ENCODE measurements at regions not wholly inside any gene's neighbourhood (a gene's known extent, or its start where the extent isn't known, plus 50 kb on each side); places are given as distances from the start of the nearest gene placed in this dataset.
A peak's percentile ranks its signal among the peaks of the same experiment; 100 is the strongest.

DNA sequence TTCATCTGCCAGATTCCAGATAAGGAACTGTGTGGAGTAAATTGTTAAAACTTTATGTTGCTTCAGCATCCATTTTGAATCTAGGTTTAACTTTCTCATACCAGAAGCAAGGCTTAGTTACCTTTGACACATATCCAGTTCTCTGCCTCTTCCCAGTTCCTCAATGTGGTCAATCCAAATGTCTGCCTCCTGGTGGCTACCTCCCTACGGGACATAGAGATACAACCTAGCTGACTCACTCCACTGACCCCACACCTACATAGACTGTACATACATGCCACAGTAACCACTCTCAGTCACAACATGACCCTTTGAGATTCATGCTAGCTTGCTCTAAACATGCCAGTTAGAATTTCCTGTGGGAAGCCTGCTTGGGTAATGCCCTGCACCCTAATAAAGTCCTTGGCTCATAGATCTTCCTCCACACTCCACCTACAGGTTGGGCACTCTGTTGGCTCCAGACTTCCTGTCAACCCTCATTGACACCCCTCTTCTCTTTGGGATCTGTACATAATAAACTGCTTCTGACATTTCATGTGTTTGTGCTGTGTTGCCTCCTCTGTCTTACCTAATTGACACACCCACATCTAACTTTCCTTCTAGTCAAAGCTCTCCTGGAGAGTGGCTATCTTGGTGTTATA is 278.1 kb downstream of the HTR7 start:
- H3K4me3 ChIP-seq (ENCODE audit: low read length), result no peak overlapping the region
- H3K27me3 ChIP-seq (replicated peaks; ENCODE audit: control insufficient read depth, insufficient read depth, low read length), result no peaks in the 10 kb centered on the region
- no peaks in the 10 kb centered on the region for H3K36me3 ChIP-seq (ENCODE audit: control insufficient read depth, insufficient read depth, low read length, severe bottlenecking)
- H3K9ac ChIP-seq (ENCODE audit: low read length), result no peak overlapping the region
- H3K9me3 ChIP-seq (ENCODE audit: control insufficient read depth, low read length), result no peaks in the 10 kb centered on the region
- no peaks in the 10 kb centered on the region for H3K4me1 ChIP-seq (ENCODE audit: control insufficient read depth, insufficient read depth, low read length)
- DNase-seq (ENCODE audit: low read depth), result peak; percentile 13

DNA sequence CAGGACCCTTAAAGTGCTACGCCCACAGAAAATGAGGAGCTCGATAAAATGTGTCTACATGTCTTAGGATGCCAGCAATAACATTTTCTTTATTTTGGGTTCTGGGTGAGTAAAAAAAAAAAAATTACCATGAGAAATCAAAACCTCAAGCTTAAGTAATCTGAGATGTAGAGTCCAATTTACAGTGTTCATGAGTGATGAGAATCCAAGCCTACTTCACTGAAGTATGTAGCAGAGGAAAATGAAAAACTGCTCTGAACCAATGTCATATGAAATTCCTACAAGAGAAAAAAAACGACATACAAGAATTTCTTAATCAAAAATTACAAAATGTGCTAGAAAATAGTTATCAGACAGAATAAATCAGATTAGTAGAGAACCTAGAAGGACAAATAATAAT is 274.4 kb downstream of the HTR7 start:
- Histone ChIP-seq H3K27me3 (replicated peaks; ENCODE audit: control insufficient read depth, insufficient read depth, low read length) (no peaks in the 10 kb centered on the region), H3K4me1 (ENCODE audit: control insufficient read depth, insufficient read depth, low read length) (no peaks in the 10 kb centered on the region), H3K9me3 (ENCODE audit: control insufficient read depth, low read length) (no peaks in the 10 kb centered on the region), H3K9ac (ENCODE audit: low read length) (no peak overlapping the region), H3K36me3 (ENCODE audit: control insufficient read depth, insufficient read depth, low read length, severe bottlenecking) (no peaks in the 10 kb centered on the region), H3K4me3 (ENCODE audit: low read length) (no peak overlapping the region)
- DNase-seq (ENCODE audit: low read depth), result no peak

DNA sequence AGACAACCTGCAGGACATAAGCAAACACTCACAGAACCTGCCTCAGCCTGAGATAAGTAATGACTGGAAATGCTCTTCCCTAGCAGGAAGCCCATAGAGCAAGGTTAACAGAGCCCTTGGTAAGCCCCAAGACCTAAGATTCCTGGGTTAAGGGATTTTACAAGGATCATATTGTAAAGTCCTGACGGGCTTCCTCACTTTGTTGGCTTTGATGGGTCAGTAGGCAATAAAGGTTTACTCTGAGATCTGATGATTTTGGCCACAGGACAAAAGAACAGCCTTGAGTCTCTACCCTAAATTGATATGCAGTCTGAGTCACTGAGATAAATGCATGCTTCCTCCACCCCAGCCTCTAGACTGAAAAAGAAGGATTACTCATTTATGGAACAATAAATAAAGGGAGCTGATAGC is 270.8 kb downstream of the HTR7 start:
- Histone ChIP-seq H3K4me3 (ENCODE audit: low read length) (no peak overlapping the region), H3K9ac (ENCODE audit: low read length) (no peak overlapping the region), H3K27me3 (replicated peaks; ENCODE audit: control insufficient read depth, insufficient read depth, low read length) (no peaks in the 10 kb centered on the region), H3K4me1 (ENCODE audit: control insufficient read depth, insufficient read depth, low read length) (no peaks in the 10 kb centered on the region), H3K9me3 (ENCODE audit: control insufficient read depth, low read length) (no peaks in the 10 kb centered on the region), H3K36me3 (ENCODE audit: control insufficient read depth, insufficient read depth, low read length, severe bottlenecking) (no peaks in the 10 kb centered on the region)
- DNase-seq (ENCODE audit: low read depth), result peak; percentile 42

DNA sequence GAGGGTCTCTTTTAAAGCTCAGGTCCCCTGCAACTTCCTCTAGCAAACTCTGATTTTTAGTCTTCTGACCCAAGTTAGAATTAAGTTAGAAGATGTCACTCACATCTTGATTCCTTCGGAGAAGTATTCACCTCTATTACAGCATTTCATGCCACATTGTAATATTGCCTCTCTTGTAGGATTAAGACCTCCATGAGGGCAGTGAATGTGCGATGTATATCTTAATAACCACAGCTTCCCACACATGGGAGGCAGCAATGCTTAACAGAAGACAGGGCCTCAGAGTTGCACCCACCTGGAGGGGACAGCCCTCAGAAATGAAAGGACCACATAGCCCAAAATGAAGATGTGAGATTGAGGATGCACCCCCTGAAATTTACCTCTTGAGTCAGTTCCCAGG is 270.3 kb downstream of the HTR7 start:
- Histone ChIP-seq H3K9me3 (ENCODE audit: control insufficient read depth, low read length) (no peaks in the 10 kb centered on the region), H3K9ac (ENCODE audit: low read length) (no peak overlapping the region), H3K4me1 (ENCODE audit: control insufficient read depth, insufficient read depth, low read length) (no peaks in the 10 kb centered on the region), H3K27me3 (replicated peaks; ENCODE audit: control insufficient read depth, insufficient read depth, low read length) (no peaks in the 10 kb centered on the region), H3K4me3 (ENCODE audit: low read length) (no peak overlapping the region), H3K36me3 (ENCODE audit: control insufficient read depth, insufficient read depth, low read length, severe bottlenecking) (no peaks in the 10 kb centered on the region)
- DNase-seq (ENCODE audit: low read depth), result no peak

DNA sequence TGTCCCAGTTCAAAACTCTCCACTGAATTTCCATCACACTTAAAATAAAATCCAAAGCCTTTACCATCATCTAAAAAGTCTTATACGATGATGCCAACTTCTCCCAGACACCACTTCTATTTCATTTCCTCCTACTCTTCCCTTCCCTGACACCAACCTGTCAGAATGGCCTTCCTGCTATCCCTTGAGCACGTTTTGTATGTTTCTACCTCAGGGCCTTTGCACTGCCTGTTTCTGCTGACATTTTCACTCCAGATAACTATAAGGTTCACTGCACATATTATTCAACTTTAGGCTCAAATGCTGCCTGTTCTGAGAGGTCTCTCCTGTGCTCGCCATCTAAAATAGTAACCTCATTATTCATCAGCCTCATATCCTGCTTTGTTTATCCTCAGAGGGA is 269.6 kb downstream of the HTR7 start:
- Histone ChIP-seq H3K4me3 (ENCODE audit: low read length) (no peak overlapping the region), H3K4me1 (ENCODE audit: control insufficient read depth, insufficient read depth, low read length) (no peaks in the 10 kb centered on the region), H3K9me3 (ENCODE audit: control insufficient read depth, low read length) (no peaks in the 10 kb centered on the region), H3K36me3 (ENCODE audit: control insufficient read depth, insufficient read depth, low read length, severe bottlenecking) (no peaks in the 10 kb centered on the region), H3K27me3 (replicated peaks; ENCODE audit: control insufficient read depth, insufficient read depth, low read length) (no peaks in the 10 kb centered on the region), H3K9ac (ENCODE audit: low read length) (no peak overlapping the region)
- no peak for DNase-seq (ENCODE audit: low read depth)

DNA sequence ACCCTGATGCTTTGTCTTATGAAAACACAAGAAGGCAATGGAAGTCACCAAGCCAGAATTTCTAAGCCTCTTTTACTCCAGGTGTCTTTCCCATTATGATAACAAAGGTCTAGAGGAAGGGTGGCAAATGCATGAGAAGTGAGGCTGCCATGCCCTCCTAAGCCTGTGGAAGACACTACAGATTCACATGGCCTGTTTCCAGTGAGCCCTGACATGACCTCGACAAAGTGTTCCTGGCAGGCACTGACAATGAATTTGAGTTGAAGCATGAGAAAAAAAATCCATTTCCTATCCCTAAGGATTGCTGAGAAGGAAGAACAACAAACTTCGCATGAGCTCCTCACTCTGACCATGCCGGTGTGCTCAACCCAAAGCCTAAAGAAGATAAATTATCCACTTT is 268.0 kb downstream of the HTR7 start:
- no peak overlapping the region for H3K9ac ChIP-seq (ENCODE audit: low read length)
- no peaks in the 10 kb centered on the region for H3K4me1 ChIP-seq (ENCODE audit: control insufficient read depth, insufficient read depth, low read length)
- no peak overlapping the region for H3K4me3 ChIP-seq (ENCODE audit: low read length)
- DNase-seq (ENCODE audit: low read depth), result no peak
- H3K36me3 ChIP-seq (ENCODE audit: control insufficient read depth, insufficient read depth, low read length, severe bottlenecking), result no peaks in the 10 kb centered on the region
- peaks cover 4% of the 10 kb centered on the region for H3K27me3 ChIP-seq (replicated peaks; ENCODE audit: control insufficient read depth, insufficient read depth, low read length)
- H3K9me3 ChIP-seq (ENCODE audit: control insufficient read depth, low read length), result no peaks in the 10 kb centered on the region

DNA sequence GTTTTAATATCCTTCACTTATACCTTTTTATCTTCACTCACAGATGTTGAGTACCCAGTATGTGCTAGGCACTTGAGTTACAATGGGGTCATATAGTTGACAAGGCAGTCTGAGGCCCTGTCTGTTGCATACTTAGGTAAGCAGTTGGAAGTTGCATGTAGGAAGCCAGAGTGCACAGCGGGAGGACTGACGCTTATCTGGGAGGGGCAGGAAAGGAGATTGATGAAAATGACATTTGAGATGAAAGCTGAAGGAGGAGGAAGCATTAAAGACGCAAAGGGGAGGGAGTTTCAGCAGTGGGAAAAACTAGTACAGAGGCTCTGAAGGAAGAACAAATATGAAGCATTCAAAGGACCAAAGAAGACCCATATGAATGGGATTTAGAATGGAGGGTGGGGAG is 266.2 kb downstream of the HTR7 start:
- DNase-seq (ENCODE audit: low read depth), result no peak
- H3K9me3 ChIP-seq (ENCODE audit: control insufficient read depth, low read length), result no peaks in the 10 kb centered on the region
- H3K36me3 ChIP-seq (ENCODE audit: control insufficient read depth, insufficient read depth, low read length, severe bottlenecking), result no peaks in the 10 kb centered on the region
- no peak overlapping the region for H3K9ac ChIP-seq (ENCODE audit: low read length)
- peaks cover 10% of the 10 kb centered on the region for H3K27me3 ChIP-seq (replicated peaks; ENCODE audit: control insufficient read depth, insufficient read depth, low read length)
- H3K4me3 ChIP-seq (ENCODE audit: low read length), result no peak overlapping the region
- no peaks in the 10 kb centered on the region for H3K4me1 ChIP-seq (ENCODE audit: control insufficient read depth, insufficient read depth, low read length)

DNA sequence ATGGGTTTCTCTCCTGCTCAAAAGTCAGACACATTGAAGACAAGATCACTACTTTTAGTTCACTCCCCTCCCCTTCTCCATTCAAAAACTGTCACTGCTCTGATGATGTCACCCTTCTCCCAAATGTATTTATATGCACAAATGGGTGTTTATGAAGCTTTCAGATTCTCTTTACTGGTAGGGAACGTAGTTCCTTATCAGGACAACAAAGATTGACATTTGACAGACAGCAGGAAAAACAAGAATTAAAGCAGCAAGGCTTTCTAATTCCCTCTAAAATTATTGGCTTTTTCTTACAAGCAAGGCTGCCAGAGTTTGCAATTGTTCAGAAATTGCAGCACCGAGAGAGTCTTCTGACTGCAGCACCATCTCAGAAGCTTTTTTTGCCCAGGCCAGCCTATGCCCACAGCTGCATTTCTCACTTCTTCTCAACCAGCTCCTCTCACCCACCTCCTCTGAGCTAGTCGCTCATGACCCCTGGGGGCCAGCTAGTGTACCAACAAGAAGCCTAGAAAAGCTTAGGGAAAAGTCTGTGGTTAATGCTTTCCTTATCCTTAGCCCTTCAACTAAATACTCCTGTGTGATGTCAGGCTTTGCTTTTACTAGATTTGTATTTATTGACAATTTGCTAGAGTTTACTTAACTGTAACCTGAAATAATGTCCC is 265.1 kb downstream of the HTR7 start:
- H3K27me3 ChIP-seq (replicated peaks; ENCODE audit: control insufficient read depth, insufficient read depth, low read length), result peaks cover 10% of the 10 kb centered on the region
- no peak overlapping the region for H3K4me3 ChIP-seq (ENCODE audit: low read length)
- no peaks in the 10 kb centered on the region for H3K4me1 ChIP-seq (ENCODE audit: control insufficient read depth, insufficient read depth, low read length)
- no peaks in the 10 kb centered on the region for H3K36me3 ChIP-seq (ENCODE audit: control insufficient read depth, insufficient read depth, low read length, severe bottlenecking)
- no peaks in the 10 kb centered on the region for H3K9me3 ChIP-seq (ENCODE audit: control insufficient read depth, low read length)
- H3K9ac ChIP-seq (ENCODE audit: low read length), result no peak overlapping the region
- DNase-seq (ENCODE audit: low read depth), result peak; percentile 70

DNA sequence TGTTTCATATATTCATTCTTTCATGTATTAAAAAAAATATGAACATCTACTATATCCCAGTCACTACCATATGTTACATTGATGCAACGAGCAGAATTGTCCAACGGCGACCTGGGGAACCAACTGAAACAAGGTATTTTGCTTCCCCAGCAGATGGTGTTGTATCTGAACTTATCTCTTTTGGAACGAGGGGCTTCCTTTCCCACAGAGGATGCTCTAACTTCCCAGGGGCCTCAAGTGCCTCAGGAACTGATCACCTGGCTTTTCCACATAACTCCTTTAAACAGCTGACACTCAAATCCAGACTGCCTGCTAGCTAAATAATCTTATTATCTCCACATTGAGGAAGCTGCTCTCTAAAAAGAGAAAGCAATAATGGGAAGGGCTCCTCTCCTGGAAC is 259.3 kb downstream of the HTR7 start:
- Histone ChIP-seq H3K27me3 (replicated peaks; ENCODE audit: control insufficient read depth, insufficient read depth, low read length) (peaks cover 10% of the 10 kb centered on the region), H3K4me3 (ENCODE audit: low read length) (no peak overlapping the region), H3K9ac (ENCODE audit: low read length) (no peak overlapping the region), H3K4me1 (ENCODE audit: control insufficient read depth, insufficient read depth, low read length) (no peaks in the 10 kb centered on the region), H3K36me3 (ENCODE audit: control insufficient read depth, insufficient read depth, low read length, severe bottlenecking) (no peaks in the 10 kb centered on the region), H3K9me3 (ENCODE audit: control insufficient read depth, low read length) (no peaks in the 10 kb centered on the region)
- DNase-seq (ENCODE audit: low read depth), result no peak

DNA sequence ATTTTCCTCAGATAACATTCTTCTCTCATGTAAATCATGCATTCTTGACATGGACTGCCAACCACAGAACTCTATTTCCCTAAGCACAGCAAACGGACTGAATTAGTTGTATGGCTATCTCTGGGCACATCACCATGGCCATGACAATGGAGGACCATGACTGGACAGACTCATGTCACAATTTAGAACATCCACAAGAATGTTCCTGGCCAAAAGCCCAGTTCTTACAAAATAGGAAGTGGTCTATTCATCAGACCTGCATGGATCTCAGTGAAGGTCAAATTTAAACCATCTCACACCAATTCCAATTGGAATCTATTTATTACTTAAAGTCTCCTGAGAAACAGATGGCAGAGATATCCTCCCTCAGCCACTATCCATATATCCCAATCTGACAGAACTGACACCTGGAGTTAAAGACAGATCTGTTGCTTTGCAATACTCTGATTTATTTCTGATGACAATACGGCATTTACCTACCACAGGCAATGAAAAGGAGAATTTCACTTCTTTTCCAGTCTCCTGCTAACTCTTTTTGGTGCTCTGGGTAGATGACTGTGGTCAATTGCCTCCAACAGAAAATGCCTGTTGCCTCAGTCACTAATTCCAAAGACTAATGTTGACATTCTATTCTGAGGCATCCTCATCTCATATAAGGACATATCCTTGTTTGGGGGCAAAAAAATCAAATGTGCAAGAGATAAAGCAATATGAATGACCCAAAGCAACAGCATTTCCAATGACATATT is 254.8 kb downstream of the HTR7 start:
- no peak overlapping the region for H3K4me3 ChIP-seq (ENCODE audit: low read length)

DNA sequence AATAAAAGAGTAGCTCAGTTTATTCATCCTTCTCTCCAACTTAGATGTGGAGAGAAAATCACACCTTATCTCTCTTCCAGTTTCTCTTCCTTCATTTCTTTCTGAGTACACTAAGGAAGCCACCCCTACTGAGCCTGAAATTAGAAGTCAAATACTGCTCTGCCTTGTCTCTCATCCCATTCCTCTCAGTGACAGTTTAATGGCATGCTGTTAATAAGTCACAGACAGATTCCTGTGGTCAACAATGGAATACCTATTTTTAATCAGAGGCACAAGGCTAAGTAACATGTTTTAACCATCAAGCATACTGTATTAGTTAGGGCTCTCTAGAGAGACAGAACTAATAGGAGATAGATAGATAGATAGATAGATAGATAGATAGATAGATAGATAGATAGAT is 253.2 kb downstream of the HTR7 start:
- Histone ChIP-seq H3K9ac (ENCODE audit: low read length) (no peak overlapping the region), H3K36me3 (ENCODE audit: control insufficient read depth, insufficient read depth, low read length, severe bottlenecking) (no peaks in the 10 kb centered on the region), H3K4me1 (ENCODE audit: control insufficient read depth, insufficient read depth, low read length) (no peaks in the 10 kb centered on the region), H3K9me3 (ENCODE audit: control insufficient read depth, low read length) (peaks cover 2% of the 10 kb centered on the region), H3K27me3 (replicated peaks; ENCODE audit: control insufficient read depth, insufficient read depth, low read length) (no peaks in the 10 kb centered on the region), H3K4me3 (ENCODE audit: low read length) (no peak overlapping the region)
- DNase-seq (ENCODE audit: low read depth), result no peak

More for the DNA sequence above, 254.8 kb downstream of the HTR7 start:
- Histone ChIP-seq H3K27me3 (replicated peaks; ENCODE audit: control insufficient read depth, insufficient read depth, low read length) (no peaks in the 10 kb centered on the region), H3K36me3 (ENCODE audit: control insufficient read depth, insufficient read depth, low read length, severe bottlenecking) (no peaks in the 10 kb centered on the region), H3K9me3 (ENCODE audit: control insufficient read depth, low read length) (peaks cover 2% of the 10 kb centered on the region), H3K9ac (ENCODE audit: low read length) (no peak overlapping the region), H3K4me1 (ENCODE audit: control insufficient read depth, insufficient read depth, low read length) (no peaks in the 10 kb centered on the region)
- DNase-seq (ENCODE audit: low read depth), result peak; percentile 38
